Middle frontal gyrus (tissue), 1 donor: ENCODE measurements at regions not wholly inside any gene's neighbourhood (a gene's known extent, or its start where the extent isn't known, plus 50 kb on each side); places are given as distances from the start of the nearest gene placed in this dataset.
A peak's percentile ranks its signal among the peaks of the same experiment; 100 is the strongest.
"Not testable (repeated sequence)": the region's sequence is repeated elsewhere in the genome, so short reads cannot be mapped to it uniquely, and the experiment has no call there.

Experiments used
- DNase-seq: peaks from one replicate; pipeline ENCODE4 v3.0.0-alpha.2; 2015; ENCODE audit warnings: low spot score; ENCODE audit errors: extremely low spot score

DNA sequence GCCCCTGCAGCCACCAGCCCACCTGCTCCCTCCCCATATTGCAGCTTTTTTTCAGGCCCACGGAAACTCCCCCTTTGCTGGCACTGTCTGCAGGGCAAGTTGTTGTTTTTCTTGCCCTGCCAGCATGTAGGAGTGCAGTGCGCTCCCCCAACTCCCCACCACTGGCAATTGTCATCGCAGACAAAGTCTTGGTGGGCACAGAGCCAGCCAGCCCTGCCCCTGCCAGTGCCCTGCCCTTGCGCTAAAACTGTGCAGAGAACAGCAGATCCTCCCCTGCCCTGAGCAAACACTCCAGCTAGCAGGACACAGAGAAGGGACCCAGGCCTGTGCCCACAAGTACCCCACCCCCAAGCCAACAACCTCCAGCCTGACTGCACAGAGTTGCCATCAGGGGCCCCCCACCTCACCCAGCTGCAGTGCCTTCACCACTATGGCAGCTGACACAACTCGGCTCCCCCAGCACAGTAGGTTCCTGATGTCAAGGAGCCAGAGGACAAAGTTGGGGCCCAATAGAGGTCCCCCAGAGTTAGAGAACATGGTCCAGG is 158.1 kb upstream of the ARHGAP42 start:
- DNase-seq: no peak

DNA sequence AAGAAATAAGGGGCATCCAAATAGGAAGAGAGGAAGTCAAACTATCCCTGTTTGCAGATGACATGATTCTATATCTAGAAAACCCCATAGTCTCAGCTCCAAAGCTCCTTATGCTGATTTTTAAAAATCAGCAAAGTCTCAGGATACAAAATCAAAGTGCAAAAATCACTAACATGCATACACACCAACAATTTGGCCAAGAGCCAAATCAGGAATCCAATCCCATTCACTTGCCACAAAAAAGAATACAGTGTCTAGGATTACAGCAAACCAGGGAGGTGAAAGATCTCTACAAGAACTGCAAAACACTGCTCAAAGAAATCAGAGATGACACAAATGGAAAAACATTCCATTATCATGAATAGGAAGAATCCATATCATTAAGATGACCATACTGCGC is 155.8 kb upstream of the ARHGAP42 start:
- DNase-seq: not testable (repeated sequence)

GRCh38 chr11:100536979-100537378 is 150.1 kb upstream of the ARHGAP42 start:
- DNase-seq: no peak

- no peak for DNase-seq
These were observed 143.7 kb upstream of the ARHGAP42 start for GRCh38 chr11:100543386-100543785.

GRCh38 chr11:100545556-100545955 is 141.5 kb upstream of the ARHGAP42 start:
- no peak for DNase-seq

DNA sequence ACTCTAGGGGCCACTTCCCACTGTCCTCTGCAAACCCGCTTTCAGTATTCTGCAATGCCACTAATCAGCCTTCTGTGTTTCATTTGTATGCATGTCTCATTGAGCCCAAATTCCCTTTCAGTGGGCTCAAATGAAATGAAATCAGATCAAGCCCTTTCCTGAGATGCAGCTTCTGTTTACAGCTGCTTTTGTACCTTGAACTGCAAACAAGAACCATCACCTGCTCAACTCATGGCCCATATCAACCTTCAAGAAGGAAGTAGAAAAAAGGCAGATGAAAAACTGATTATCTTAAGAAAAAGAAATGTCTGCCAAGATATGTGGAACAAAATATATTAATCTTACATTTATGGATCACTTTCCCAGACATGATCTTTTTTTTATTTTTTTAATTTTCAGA is 141.1 kb upstream of the ARHGAP42 start:
- no peak for DNase-seq

DNA sequence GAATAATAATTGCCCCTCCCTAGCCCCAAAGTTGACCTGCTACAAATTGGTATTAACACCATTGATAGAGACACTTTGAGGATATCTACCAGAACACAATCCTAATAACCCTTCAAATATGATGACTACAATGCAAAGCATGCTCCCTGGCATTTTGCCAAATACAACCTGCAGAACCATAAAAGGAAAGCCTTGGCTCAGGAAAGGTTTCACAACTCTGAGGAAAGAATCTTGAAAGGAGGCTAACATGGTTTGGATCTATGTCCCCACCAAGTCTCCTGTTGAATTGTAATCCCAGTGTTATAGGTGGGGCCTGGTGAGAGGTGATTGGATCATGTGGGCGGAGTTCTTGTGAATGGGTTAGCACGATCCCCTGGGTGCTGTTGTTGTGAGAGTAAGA is 140.4 kb upstream of the ARHGAP42 start:
- no peak for DNase-seq

- DNase-seq: no peak
These were observed 136.8 kb upstream of the ARHGAP42 start for GRCh38 chr11:100550298-100550697.

- DNase-seq: no peak
These were observed 136.0 kb upstream of the ARHGAP42 start for GRCh38 chr11:100550912-100551632.

GRCh38 chr11:100555931-100556330 is 131.2 kb upstream of the ARHGAP42 start:
- no peak for DNase-seq

- no peak for DNase-seq
These were observed 130.3 kb upstream of the ARHGAP42 start for GRCh38 chr11:100556781-100557180.

- no peak for DNase-seq
These were observed 129.1 kb upstream of the ARHGAP42 start for GRCh38 chr11:100557830-100558611.

DNA sequence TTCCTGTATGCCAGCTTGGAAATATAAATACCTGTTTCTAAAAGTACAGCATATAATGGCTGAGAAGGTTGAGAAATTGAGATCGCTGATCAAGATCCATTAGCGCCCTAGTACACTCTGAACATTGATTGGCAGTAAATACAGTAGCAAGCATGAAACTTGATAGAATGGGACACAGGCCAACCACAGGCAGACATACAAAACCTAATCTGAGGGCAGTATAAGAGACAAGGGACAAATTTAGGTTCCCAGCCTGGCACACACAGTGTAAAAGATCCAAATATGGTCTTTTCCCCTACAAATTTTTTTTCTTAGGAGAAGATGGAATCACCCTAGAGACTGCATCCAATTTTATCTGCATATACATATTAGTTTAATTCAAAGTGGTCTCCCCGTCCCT is 126.5 kb upstream of the ARHGAP42 start:
- no peak for DNase-seq

GRCh38 chr11:100561323-100561722 is 125.8 kb upstream of the ARHGAP42 start:
- no peak for DNase-seq

- no peak for DNase-seq
These were observed 125.0 kb upstream of the ARHGAP42 start for GRCh38 chr11:100562128-100562527.

GRCh38 chr11:100563541-100564280 is 123.4 kb upstream of the ARHGAP42 start:
- DNase-seq: no peak

- DNase-seq: no peak
These were observed 113.1 kb upstream of the ARHGAP42 start for GRCh38 chr11:100573911-100574513.

- peak; percentile 39 for DNase-seq
These were observed 112.0 kb upstream of the ARHGAP42 start for GRCh38 chr11:100574894-100575769.

DNA sequence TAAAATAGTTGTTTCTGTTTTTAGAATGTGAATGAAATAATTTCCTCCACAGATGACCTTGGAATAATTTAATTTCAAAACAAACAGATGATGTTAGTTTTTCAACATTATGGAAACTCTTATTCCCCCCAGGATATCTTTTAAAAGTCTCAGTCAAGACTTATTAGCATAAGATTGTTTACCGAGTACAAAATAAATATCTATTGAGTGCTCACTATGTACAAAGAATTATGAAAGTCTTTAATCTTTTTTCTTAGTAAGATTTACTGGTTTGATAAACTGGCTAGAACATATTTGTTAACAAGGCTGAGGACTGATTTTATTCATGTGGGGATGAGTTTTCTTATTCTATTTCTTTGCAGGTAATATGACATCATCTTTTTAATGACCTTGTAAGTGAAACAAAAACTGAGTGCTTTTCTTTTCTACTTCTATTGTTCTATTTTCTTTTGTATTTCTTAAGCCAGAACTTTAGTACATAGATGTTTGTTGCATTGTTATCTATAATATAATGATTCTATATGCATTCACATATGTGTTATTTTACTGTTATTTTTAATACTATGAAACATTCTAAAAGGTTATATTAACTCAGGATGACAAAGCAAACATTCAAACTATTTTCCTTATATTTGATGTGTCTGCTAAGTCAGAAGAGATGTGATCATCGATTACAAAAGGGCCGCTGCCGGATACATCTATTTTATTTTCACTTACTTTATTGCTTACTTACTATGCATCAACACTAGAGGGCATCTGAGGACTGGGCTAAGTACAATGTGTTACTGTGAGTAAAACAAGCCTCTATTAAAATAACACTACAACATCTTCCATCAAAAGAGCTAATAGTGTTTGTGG is 111.0 kb upstream of the ARHGAP42 start:
- peak; percentile 59 for DNase-seq

DNA sequence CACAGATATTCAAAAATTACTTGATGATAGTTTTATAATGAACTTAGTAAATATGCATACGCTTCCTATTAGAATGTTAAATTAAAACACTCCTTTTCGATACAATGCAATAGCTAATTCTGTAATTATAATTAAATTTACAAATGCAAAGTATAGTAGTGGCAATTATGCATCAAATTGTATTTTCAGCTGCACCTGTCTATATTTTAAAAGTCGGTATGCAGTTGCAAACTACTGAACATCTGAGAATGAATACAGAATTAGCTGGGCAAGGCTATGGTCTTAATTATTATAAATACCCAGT is 110.4 kb upstream of the ARHGAP42 start:
- no peak for DNase-seq
